Esophagus mucosa (tissue), 1 donor: ENCODE measurements at regions not wholly inside any gene's neighbourhood (a gene's known extent, or its start where the extent isn't known, plus 50 kb on each side); places are given as distances from the start of the nearest gene placed in this dataset.
A peak's percentile ranks its signal among the peaks of the same experiment; 100 is the strongest.

ENCODE experiments used
- ATAC-seq: fragments of 200-7000 bp; cut with Tn5 transposase; one replicate; pipeline ENCODE4 v1.9.1; 2020
- donor health status: DM: yes; HTN: yes; CAD: no.

- ATAC-seq: peak; percentile 91
Measured at GRCh38 chr6:40906759-40907158, 132.3 kb downstream of the UNC5CL start.

- ATAC-seq: no peak
Measured at GRCh38 chr6:40904583-40905194, 134.3 kb downstream of the UNC5CL start.

GRCh38 chr6:40903456-40903855, 135.6 kb downstream of the UNC5CL start:
- no peak for ATAC-seq

- ATAC-seq: no peak
Measured at GRCh38 chr6:40901322-40902055, 137.5 kb downstream of the UNC5CL start.

- ATAC-seq: no peak
Measured at GRCh38 chr6:40900791-40901190, 138.2 kb downstream of the UNC5CL start.

GRCh38 chr6:40899684-40900155, 139.3 kb downstream of the UNC5CL start:
- ATAC-seq: no peak

- no peak for ATAC-seq
Measured at GRCh38 chr6:40898073-40898472, 140.9 kb downstream of the UNC5CL start.

GRCh38 chr6:40897390-40898003, 141.5 kb downstream of the UNC5CL start:
- ATAC-seq: no peak

- no peak for ATAC-seq
Measured at GRCh38 chr6:40896696-40897095, 142.3 kb downstream of the UNC5CL start.

- peak; percentile 64 for ATAC-seq
Measured at GRCh38 chr6:40894962-40895799, 143.8 kb downstream of the UNC5CL start.

GRCh38 chr6:40893021-40893420, 146.0 kb downstream of the UNC5CL start:
- no peak for ATAC-seq

GRCh38 chr6:40892223-40892622, 146.8 kb downstream of the UNC5CL start:
- no peak for ATAC-seq

- ATAC-seq: no peak
Measured at GRCh38 chr6:40891686-40892085, 147.3 kb downstream of the UNC5CL start.

- no peak for ATAC-seq
Measured at GRCh38 chr6:40891131-40891530, 147.9 kb downstream of the UNC5CL start.

GRCh38 chr6:40889137-40889832, 149.7 kb downstream of the UNC5CL start:
- ATAC-seq: no peak

- ATAC-seq: no peak
Measured at GRCh38 chr6:40888456-40888990, 150.5 kb downstream of the UNC5CL start.

- no peak for ATAC-seq
Measured at GRCh38 chr6:40887792-40888340, 151.2 kb downstream of the UNC5CL start.

- no peak for ATAC-seq
Measured at GRCh38 chr6:40887079-40887791, 151.8 kb downstream of the UNC5CL start.

- no peak for ATAC-seq
Measured at GRCh38 chr6:40885139-40885774, 153.8 kb downstream of the UNC5CL start.

GRCh38 chr6:40882323-40882997, 156.6 kb downstream of the UNC5CL start:
- no peak for ATAC-seq
